Left hindlimb (tissue), 1 donor: ENCODE measurements at regions not wholly inside any gene's neighbourhood (a gene's known extent, or its start where the extent isn't known, plus 50 kb on each side); places are given as distances from the start of the nearest gene placed in this dataset.

Experiments used
- DNase-seq: peaks from one replicate; pipeline ENCODE4 v3.0.0-alpha.2; 2018

- no peak for DNase-seq
Observed at GRCh38 chr12:115149685-115150378, 465.9 kb upstream of the TBX3 start.

DNA sequence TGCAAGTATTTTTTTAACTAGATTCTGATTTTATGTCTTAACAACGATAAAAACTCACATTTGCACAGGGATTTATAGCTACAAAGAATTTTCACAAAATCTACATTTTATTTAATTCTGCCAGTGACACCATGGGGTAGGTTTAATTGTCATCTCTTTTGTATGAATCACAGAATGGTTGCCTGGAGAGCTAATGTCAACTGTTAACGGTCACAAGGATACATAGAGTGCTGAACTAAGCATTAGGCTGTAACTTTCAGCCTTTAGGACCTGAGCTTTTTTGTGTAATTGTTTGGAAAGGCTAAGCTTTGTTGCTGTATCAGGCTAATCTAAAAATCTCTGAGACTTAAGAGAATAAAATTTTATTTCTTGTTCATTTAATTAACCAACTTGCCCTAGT lies 465.3 kb upstream of the TBX3 start:
- DNase-seq, result no peak

DNA sequence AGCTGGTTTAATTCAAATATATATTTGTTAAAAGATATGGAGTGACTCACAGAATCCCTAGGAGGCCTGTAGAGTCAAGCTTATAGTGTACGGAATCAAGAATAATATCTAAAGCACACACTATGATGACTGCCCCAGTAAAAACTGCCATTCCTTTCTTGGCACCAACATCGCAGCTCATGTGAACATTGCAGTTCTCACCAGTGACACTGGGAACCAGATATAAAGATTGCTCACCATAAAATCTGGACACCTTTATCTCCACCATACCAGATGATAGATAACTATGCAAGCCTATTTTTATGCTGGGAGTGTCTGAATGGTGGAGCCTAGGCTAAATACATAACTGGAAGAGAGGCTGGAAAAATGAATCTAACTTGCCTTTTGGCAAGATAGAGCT lies 463.9 kb upstream of the TBX3 start:
- DNase-seq, result no peak

- DNase-seq, result no peak
Observed at GRCh38 chr12:115146453-115146852, 462.5 kb upstream of the TBX3 start.

GRCh38 chr12:115144425-115144824 lies 460.4 kb upstream of the TBX3 start:
- no peak for DNase-seq

DNA sequence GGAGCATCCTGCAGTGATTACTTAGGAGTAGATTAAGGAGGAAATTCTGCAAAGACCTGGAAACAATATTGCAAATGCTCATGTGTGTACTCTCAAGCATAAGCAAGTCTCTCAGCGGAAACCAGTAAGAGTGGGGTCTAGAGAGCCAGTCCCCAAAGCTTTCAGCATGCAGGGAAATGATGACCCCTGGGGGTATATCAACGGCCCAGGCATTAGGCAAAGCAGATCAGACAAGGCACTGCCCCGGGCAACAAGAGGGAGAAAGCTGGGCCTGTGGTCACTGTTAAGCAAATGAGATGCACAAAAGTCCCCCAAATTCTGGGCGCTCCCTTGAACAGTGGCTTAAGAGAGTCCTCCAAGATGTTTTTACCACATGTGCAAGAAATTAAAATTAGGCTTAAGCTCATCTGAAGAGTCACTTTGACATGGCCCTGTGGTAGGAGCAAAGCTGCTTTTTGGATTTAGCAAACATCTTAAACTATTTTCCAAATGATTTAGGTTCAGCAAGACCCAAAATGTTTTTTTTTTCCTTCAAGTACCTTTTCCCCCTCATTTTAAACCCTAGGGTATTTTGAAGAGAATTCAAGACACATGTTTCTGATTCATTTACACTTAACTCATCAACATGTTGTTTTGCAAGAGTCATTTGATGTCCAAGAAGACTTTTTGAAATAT lies 457.1 kb upstream of the TBX3 start:
- DNase-seq, result no peak

DNA sequence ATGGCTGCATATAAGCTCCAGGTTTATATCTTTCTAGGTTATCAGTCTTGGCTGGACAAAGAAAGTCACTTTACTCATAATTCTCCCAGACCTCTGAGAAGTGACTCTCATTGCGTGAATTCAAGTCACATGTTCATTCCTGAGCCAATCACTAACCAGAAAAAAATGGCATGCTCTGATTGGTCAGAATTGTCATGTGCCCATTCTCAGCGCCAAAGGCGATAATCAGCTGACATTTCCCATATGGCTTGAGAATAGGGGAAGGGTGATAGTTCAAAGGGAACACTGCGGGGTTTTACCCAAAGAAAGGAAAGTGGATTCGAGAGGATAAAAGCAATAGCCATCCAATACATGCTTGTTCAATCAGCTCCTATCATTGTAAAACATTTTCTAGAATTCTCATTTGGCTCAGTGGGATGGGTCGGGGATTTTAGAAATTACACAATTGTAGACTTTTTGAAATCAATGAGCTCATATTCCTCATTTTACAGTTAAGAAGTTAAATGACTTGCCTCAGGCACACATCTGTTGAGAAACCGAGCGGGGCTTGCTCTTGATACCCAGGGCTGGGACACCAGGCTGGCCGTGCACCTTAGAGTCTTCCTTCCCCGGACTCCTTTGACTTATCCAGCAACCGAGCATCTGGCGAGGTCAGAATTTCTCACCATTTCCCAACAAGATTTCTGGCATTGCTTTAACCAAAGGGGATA lies 454.0 kb upstream of the TBX3 start:
- no peak for DNase-seq

- DNase-seq, result no peak
Observed at GRCh38 chr12:115135800-115136211, 451.8 kb upstream of the TBX3 start.

DNA sequence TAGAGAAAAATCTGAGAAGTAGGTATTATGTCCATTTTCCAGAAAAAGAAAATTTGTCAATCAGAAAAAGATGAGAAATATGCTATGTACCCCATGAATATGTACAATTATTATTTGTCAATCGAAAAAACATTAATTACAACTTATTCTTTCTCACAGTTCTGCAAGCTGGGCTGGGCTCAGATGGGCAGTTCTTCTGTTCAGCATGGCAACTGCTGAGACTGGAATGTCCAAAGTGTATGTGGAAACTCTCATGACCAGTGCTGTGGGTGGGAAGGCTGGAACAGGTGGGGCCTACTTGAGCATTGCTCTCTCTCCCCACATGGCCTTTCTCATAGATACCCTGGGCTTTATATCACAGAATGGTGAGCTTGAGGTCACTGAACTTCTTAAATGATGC lies 450.3 kb upstream of the TBX3 start:
- DNase-seq, result no peak

- DNase-seq, result no peak
Observed at GRCh38 chr12:115132905-115133304, 448.9 kb upstream of the TBX3 start.

DNA sequence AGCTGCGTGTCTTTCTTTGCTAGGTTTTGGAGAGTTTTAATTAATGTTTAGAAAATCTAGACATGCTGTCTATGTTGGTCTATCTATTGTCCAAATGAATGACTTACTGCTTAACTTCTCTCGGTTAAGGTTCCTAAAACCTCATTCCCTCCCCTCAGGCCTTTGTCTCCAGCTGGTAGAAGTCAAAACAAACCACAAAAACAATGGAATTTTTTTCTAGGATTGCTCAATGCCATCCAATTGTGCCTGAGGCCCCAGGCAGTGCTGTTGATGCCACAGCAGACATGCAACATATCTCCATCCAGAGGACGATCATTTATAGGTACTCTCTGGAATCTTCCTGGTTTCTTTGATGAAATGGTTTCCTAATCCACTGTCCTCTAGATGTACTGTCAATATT lies 448.2 kb upstream of the TBX3 start:
- DNase-seq, result no peak

GRCh38 chr12:115129727-115130126 lies 445.8 kb upstream of the TBX3 start:
- no peak for DNase-seq

DNA sequence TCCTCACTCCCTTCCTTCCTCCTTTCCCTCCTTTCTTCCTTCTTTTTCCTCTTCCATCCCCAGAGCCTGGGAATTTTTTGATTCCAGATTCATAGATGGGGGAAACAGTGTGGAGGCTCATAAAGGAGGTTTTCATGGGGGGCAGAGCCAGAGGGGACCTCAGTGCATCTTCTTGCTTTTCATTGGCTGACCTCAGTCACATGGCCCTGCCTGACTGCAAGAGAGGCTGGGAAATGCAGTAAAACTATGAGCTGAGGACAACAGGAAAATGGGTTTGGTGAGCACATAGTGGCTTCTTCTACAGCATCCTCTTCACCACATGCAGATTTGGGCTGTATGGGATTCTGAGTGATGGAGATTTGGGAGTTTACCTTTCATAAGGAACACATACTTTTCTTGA lies 437.1 kb upstream of the TBX3 start:
- DNase-seq, result no peak

DNA sequence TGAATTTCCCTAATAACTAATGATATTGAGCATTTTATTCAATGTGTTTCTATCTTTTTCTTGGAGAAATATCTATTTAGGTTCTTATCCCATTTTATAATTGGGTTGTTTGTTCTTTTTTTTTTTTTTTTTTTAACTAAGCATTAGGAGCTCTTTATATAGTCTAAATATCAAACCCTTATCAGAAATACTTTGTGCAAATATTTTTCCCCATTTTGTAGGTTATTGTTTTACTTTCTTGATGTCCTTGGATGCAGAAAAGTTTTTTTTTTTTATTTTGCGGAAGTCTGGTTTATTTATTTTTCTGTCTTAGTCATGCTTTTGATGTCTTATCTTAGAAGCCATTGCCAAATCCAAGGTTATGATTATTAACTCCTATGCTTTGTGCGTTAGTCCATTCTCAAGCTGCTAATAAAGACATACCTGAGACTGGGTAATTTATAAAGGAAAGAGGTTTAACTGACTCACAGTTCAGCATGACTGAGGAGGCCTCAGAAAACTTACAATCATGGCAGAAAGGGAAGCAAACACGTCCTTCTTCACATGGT lies 434.3 kb upstream of the TBX3 start:
- DNase-seq, result no peak

GRCh38 chr12:115114140-115114539 lies 430.2 kb upstream of the TBX3 start:
- no peak for DNase-seq

DNA sequence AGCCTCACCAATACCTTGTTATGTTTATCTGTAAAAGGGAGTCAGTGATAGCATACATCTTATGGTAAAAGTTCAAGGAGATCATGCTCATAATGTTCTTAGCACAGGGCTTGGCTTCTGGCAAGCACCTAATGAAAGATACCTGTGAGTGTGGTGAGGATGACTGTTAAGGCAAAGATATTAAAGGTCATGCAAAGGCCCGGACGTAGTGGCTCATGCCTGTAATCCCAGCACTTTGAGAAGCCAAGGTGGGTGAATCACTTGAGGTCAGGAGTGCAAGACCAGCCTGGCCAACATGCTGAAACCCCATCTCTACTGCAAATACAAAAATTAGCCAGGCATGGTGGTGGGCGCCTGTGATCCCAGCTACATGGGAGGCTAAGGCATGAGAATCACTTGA lies 425.9 kb upstream of the TBX3 start:
- no peak for DNase-seq

GRCh38 chr12:115108129-115109100 lies 424.4 kb upstream of the TBX3 start:
- no peak for DNase-seq

DNA sequence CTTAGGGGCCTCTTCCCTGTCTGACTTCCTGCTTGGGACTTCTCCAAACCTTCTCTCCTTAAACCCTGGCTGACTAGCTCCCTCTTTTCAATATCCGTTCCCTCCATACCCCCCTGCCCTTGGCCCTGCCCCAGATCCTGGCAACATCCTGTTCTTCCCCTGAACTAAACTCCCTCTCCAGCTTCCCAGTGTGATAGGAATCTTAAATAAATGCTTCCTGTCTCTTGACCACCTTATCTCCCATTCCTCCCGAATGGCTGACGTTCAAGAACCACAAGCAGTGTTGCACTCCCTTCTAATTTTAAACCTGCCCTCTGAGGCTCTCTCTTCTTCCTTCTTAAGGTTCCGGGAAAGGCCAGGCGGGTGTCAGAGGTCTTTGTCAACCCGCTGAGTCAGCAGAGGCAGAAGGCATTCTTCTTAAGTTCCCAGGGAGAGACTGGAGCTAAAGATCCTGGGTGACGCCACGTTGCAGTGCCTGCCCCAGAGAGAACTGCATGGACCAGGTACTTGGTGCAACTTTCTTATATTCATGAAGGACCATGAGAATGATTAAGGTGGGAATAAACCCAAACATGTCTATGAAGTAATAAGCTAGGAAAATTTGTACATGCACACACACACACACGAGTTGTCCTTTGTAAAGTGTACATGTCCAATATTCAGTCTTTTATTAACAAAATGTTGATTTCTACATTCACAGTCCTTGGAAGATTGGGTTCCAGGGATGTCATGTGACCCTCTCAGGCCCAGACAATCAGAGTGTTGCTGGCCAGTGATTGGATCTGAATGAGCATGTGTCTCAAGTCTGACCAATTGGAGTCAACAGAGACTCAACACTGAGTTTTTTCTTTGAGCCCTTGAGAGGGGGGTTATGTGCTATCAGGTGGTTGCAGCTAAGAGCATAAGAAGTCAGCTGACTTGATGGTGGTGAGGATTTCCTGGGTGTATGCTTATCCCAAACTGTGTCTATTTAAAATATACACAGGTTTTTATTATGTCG lies 420.2 kb upstream of the TBX3 start:
- no peak for DNase-seq

- no peak for DNase-seq
Observed at GRCh38 chr12:115102450-115102849, 418.5 kb upstream of the TBX3 start.

GRCh38 chr12:115101520-115101919 lies 417.5 kb upstream of the TBX3 start:
- no peak for DNase-seq

DNA sequence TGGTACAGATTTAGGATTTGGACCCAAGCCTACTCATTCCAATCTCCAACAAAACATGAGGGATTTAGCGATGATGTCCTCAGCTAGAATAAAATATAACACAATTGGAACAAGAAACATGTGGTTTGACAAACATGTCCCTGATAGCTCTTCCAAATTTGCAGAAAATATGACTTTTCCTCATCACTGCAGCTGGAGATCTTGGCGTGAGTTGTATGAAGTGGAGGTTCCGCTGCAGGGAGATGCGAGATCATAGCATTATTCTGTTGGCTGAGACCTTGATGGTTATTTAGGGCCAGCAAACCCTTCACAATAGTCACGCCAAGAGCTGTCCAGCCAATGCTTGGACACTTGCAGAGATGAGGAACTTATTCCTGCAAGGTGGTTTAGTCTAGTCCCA lies 413.4 kb upstream of the TBX3 start:
- DNase-seq, result peak; percentile 79
